D341Med (cell line): ENCODE measurements at regions not wholly inside any gene's neighbourhood (a gene's known extent, or its start where the extent isn't known, plus 50 kb on each side); places are given as distances from the start of the nearest gene placed in this dataset.
"Not testable (repeated sequence)": the region's sequence is repeated elsewhere in the genome, so short reads cannot be mapped to it uniquely, and the experiment has no call there.

Experiments
- DNase-seq: peaks from one replicate; pipeline ENCODE4 v3.0.0; 2012; ENCODE audit warnings: low spot score

- DNase-seq = no peak
Observed at GRCh38 chr22:27064386-27064785, 407.0 kb downstream of the MIAT start.

- no peak for DNase-seq
Observed at GRCh38 chr22:27065279-27065678, 407.9 kb downstream of the MIAT start.

GRCh38 chr22:27066856-27067255, 409.5 kb downstream of the MIAT start:
- no peak for DNase-seq

GRCh38 chr22:27068121-27068520, 410.7 kb downstream of the MIAT start:
- DNase-seq = no peak

GRCh38 chr22:27070594-27070993, 413.2 kb downstream of the MIAT start:
- no peak for DNase-seq

- DNase-seq = no peak
Observed at GRCh38 chr22:27073601-27074425, 416.4 kb downstream of the MIAT start.

- DNase-seq = no peak
Observed at GRCh38 chr22:27075028-27075678, 417.8 kb downstream of the MIAT start.

GRCh38 chr22:27075891-27076290, 418.5 kb downstream of the MIAT start:
- no peak for DNase-seq

- DNase-seq = not testable (repeated sequence)
Observed at GRCh38 chr22:27078064-27078463, 420.7 kb downstream of the MIAT start.

GRCh38 chr22:27080036-27080578, 422.7 kb downstream of the MIAT start:
- no peak for DNase-seq

- no peak for DNase-seq
Observed at GRCh38 chr22:27080863-27081262, 423.5 kb downstream of the MIAT start.

GRCh38 chr22:27083610-27084009, 426.2 kb downstream of the MIAT start:
- no peak for DNase-seq

GRCh38 chr22:27084130-27084529, 426.7 kb downstream of the MIAT start:
- no peak for DNase-seq

- DNase-seq = no peak
Observed at GRCh38 chr22:27086080-27087044, 429.0 kb downstream of the MIAT start.

- DNase-seq = no peak
Observed at GRCh38 chr22:27087051-27087450, 429.7 kb downstream of the MIAT start.

GRCh38 chr22:27088026-27088425, 430.6 kb downstream of the MIAT start:
- no peak for DNase-seq

GRCh38 chr22:27089264-27089663, 431.9 kb downstream of the MIAT start:
- no peak for DNase-seq

GRCh38 chr22:27090611-27091011, 433.2 kb downstream of the MIAT start:
- DNase-seq = no peak

GRCh38 chr22:27093422-27093821, 436.0 kb downstream of the MIAT start:
- DNase-seq = no peak

GRCh38 chr22:27094633-27095308, 437.4 kb downstream of the MIAT start:
- no peak for DNase-seq

- DNase-seq = no peak
Observed at GRCh38 chr22:27097506-27097905, 440.1 kb downstream of the MIAT start.

- no peak for DNase-seq
Observed at GRCh38 chr22:27097933-27098332, 440.5 kb downstream of the MIAT start.
